SK-N-SH treated with all-trans-retinoic acid at 6 μM for 48 hours (cell line): ENCODE measurements at regions not wholly inside any gene's neighbourhood (a gene's known extent, or its start where the extent isn't known, plus 50 kb on each side); places are given as distances from the start of the nearest gene placed in this dataset.

Experiments
- ATAC-seq: fragments of 200-7000 bp; cut with Tn5 transposase; 3 replicates; pipeline ENCODE4 v1.9.1; 2020; ENCODE audit warnings: mild to moderate bottlenecking, moderate library complexity
- ARNTL ChIP-seq: fragments of 450-650 bp; formaldehyde crosslinking; IDR thresholded peaks from 2 replicates; pipeline ENCODE4 v1.5.0; 2020; ENCODE audit warnings: low read depth, mild to moderate bottlenecking, moderate library complexity, borderline replicate concordance
- BACH2 ChIP-seq: fragments of 250-450 bp; sonication (Bioruptor Pico); IDR thresholded peaks from 2 replicates; pipeline ENCODE4 v1.9.0; 2021; ENCODE audit warnings: mild to moderate bottlenecking, borderline replicate concordance
- CSDC2 ChIP-seq: fragments of 250-450 bp; sonication (Bioruptor Pico); IDR thresholded peaks from 2 replicates; pipeline ENCODE4 v1.5.0; 2020; ENCODE audit warnings: mild to moderate bottlenecking, moderate library complexity
- CSRNP3 ChIP-seq: fragments of 250-450 bp; sonication (Bioruptor Pico); IDR thresholded peaks from 2 replicates; pipeline ENCODE4 v1.5.1; 2021; ENCODE audit warnings: mild to moderate bottlenecking, moderate library complexity
- ESRRG ChIP-seq: fragments of 250-450 bp; sonication (Bioruptor Pico); IDR thresholded peaks from 2 replicates; pipeline ENCODE4 v1.6.1; 2021; ENCODE audit warnings: mild to moderate bottlenecking
- GLIS3 ChIP-seq: fragments of 250-450 bp; sonication (Bioruptor Pico); IDR thresholded peaks from 2 replicates; pipeline ENCODE4 v1.5.0; 2020; ENCODE audit warnings: mild to moderate bottlenecking, moderate library complexity
- ISL1 ChIP-seq: fragments of 250-450 bp; sonication (Bioruptor Pico); IDR thresholded peaks from 2 replicates; pipeline ENCODE4 v2.1.2; 2022; ENCODE audit warnings: mild to moderate bottlenecking, moderate library complexity
- OSR1 ChIP-seq: fragments of 250-450 bp; sonication (Bioruptor Pico); IDR thresholded peaks from 2 replicates; pipeline ENCODE4 v1.8.0; 2022; ENCODE audit warnings: moderate library complexity, mild to moderate bottlenecking, inconsistent platforms
- PATZ1 ChIP-seq: fragments of 250-450 bp; sonication (Bioruptor Pico); IDR thresholded peaks from 2 replicates; pipeline ENCODE4 v1.8.0; 2020; ENCODE audit warnings: mild to moderate bottlenecking, moderate library complexity, borderline replicate concordance
- PPARA ChIP-seq: fragments of 250-450 bp; sonication (Bioruptor Pico); IDR thresholded peaks from 2 replicates; pipeline ENCODE4 v1.5.0; 2020; ENCODE audit warnings: mild to moderate bottlenecking, borderline replicate concordance
- RARB ChIP-seq: fragments of 250-450 bp; sonication (Bioruptor Pico); IDR thresholded peaks from 2 replicates; pipeline ENCODE4 v1.8.0; 2021; ENCODE audit warnings: mild to moderate bottlenecking, moderate library complexity
- SNAI2 ChIP-seq: fragments of 250-450 bp; sonication (Bioruptor Pico); IDR thresholded peaks from 2 replicates; pipeline ENCODE4 v1.5.0; 2020; ENCODE audit warnings: mild to moderate bottlenecking, moderate library complexity
- TCF4 ChIP-seq: fragments of 250-450 bp; sonication (Bioruptor Pico); IDR thresholded peaks from 2 replicates; pipeline ENCODE4 v1.8.0; 2021; ENCODE audit warnings: mild to moderate bottlenecking, moderate library complexity, borderline replicate concordance
- TOX ChIP-seq: fragments of 250-450 bp; sonication (Bioruptor Pico); IDR thresholded peaks from 2 replicates; pipeline ENCODE4 v1.8.0; 2021; ENCODE audit warnings: mild to moderate bottlenecking, moderate library complexity, borderline replicate concordance
- TSHZ2 ChIP-seq: fragments of 250-450 bp; sonication (Bioruptor Pico); IDR thresholded peaks from 2 replicates; pipeline ENCODE4 v1.5.0; 2020; ENCODE audit warnings: mild to moderate bottlenecking, moderate library complexity
- ZC3H10 ChIP-seq: fragments of 250-450 bp; sonication (Bioruptor Pico); IDR thresholded peaks from 2 replicates; pipeline ENCODE4 v1.5.1; 2021; ENCODE audit warnings: mild to moderate bottlenecking, moderate library complexity
- ZFP3 ChIP-seq: fragments of 250-450 bp; sonication (Bioruptor Pico); IDR thresholded peaks from 2 replicates; pipeline ENCODE4 v1.5.0; 2020; ENCODE audit warnings: mild to moderate bottlenecking, moderate library complexity
- ZFP30 ChIP-seq: fragments of 450-650 bp; formaldehyde crosslinking; IDR thresholded peaks from 2 replicates; pipeline ENCODE4 v1.5.0; 2022; ENCODE audit warnings: mild to moderate bottlenecking, moderate library complexity
- ZNF565 ChIP-seq: fragments of 450-650 bp; formaldehyde crosslinking; conservative IDR thresholded peaks from 2 replicates; pipeline ENCODE4 v1.5.0; 2020; ENCODE audit warnings: low read depth, mild to moderate bottlenecking, moderate library complexity
- ZNF70 ChIP-seq: fragments of 450-650 bp; formaldehyde crosslinking; IDR thresholded peaks from 2 replicates; pipeline ENCODE4 v1.5.0; 2020; ENCODE audit warnings: mild to moderate bottlenecking, moderate library complexity

GRCh38 chr5:74232276-74232675 is 408.3 kb downstream of the ENC1 start:
- peak; percentile 41; the same call in 2 of the 3 replicates for ATAC-seq
- TF ChIP-seq CSDC2 (no peak), TCF4 (no peak), RARB (CRISPR knock-in tag) (no peak), ISL1 (CRISPR knock-in tag) (no peak), GLIS3 (no peak), TOX (CRISPR knock-in tag) (no peak), SNAI2 (CRISPR knock-in tag) (no peak), ZC3H10 (CRISPR knock-in tag) (no peak), TSHZ2 (CRISPR knock-in tag) (no peak), ZNF565 (CRISPR knock-in tag) (no peak), CSRNP3 (CRISPR knock-in tag) (no peak), ZFP3 (CRISPR knock-in tag) (no peak), ARNTL (CRISPR knock-in tag) (no peak)

- ATAC-seq = no peak; the same call in 2 of the 3 replicates
- TF ChIP-seq TOX (CRISPR knock-in tag) = no peak
- no peak for TF ChIP-seq ESRRG (CRISPR knock-in tag)
- TF ChIP-seq TSHZ2 (CRISPR knock-in tag) = no peak
- TF ChIP-seq BACH2 (CRISPR knock-in tag) = no peak
- no peak for TF ChIP-seq PPARA
- no peak for TF ChIP-seq ZNF565 (CRISPR knock-in tag)
- no peak for TF ChIP-seq OSR1
- TF ChIP-seq ZNF70 (CRISPR knock-in tag) = no peak
- no peak for TF ChIP-seq CSDC2
Observed at GRCh38 chr5:74231697-74232096, 408.8 kb downstream of the ENC1 start.

- no peak for TF ChIP-seq SNAI2 (CRISPR knock-in tag)
- TF ChIP-seq OSR1 = no peak
- TF ChIP-seq ESRRG (CRISPR knock-in tag) = no peak
- no peak for TF ChIP-seq ISL1 (CRISPR knock-in tag)
- no peak for TF ChIP-seq PATZ1
- TF ChIP-seq RARB (CRISPR knock-in tag) = no peak
- no peak for ATAC-seq
Observed at GRCh38 chr5:74226716-74227485, 413.6 kb downstream of the ENC1 start.

GRCh38 chr5:74225587-74225986 is 414.9 kb downstream of the ENC1 start:
- no peak for ATAC-seq
- TF ChIP-seq ZFP30 (no peak), PATZ1 (no peak), TSHZ2 (CRISPR knock-in tag) (no peak), ESRRG (CRISPR knock-in tag) (no peak), ISL1 (CRISPR knock-in tag) (no peak)
